ENCODE measurements at regions not wholly inside any gene's neighbourhood (a gene's known extent, or its start where the extent isn't known, plus 50 kb on each side); places are given as distances from the start of the nearest gene placed in this dataset.

GRCh38 chr10:121662531-121662930, 64.3 kb upstream of the FGFR2 start:
- TF ChIP-seq, protein P1, sequence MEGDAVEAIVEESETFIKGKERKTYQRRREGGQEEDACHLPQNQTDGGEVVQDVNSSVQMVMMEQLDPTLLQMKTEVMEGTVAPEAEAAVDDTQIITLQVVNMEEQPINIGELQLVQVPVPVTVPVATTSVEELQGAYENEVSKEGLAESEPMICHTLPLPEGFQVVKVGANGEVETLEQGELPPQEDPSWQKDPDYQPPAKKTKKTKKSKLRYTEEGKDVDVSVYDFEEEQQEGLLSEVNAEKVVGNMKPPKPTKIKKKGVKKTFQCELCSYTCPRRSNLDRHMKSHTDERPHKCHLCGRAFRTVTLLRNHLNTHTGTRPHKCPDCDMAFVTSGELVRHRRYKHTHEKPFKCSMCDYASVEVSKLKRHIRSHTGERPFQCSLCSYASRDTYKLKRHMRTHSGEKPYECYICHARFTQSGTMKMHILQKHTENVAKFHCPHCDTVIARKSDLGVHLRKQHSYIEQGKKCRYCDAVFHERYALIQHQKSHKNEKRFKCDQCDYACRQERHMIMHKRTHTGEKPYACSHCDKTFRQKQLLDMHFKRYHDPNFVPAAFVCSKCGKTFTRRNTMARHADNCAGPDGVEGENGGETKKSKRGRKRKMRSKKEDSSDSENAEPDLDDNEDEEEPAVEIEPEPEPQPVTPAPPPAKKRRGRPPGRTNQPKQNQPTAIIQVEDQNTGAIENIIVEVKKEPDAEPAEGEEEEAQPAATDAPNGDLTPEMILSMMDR (IDR thresholded peaks at IDR 0.05 in 8 of 11, conservative IDR thresholded peaks at IDR 0.05 in 3 of 11): no peak
- TF ChIP-seq POLR2AphosphoS5 (IDR thresholded peaks at IDR 0.05) (no peak), POLR2A (IDR thresholded peaks at IDR 0.05) (no peak)

Measured in spleen (tissue), 7 donors.